ENCODE measurements at regions not wholly inside any gene's neighbourhood (a gene's known extent, or its start where the extent isn't known, plus 50 kb on each side); places are given as distances from the start of the nearest gene placed in this dataset.
"Not testable (repeated sequence)": the region's sequence is repeated elsewhere in the genome, so short reads cannot be mapped to it uniquely, and the experiment has no call there.

DNA sequence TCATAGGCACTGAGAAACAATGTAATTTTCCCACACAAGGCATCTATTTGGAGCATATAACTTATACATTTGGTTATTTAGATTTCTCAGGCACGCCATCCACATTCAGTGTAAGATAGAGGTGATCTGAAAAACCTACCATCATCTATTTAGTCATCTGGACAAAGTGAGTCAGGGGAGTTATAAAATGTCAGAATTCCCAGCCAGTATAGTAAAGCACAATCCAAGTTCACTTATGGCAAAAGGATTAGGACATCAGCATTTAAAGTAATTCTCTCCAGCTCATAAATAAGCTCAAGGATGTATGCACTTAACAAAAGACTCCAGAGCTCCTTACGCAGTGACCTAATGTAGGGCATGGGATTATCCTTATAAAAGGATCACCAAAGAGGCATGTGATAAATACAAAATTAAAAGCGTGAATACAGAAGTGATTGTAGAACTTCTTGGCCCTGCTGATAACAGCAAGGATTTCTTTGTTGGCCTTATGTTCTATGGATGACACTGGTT, 65.3 kb upstream of the DCLK2 start:
- no peak for TF ChIP-seq EZH2phosphoT487 (IDR thresholded peaks at IDR 0.05; ENCODE audit: borderline replicate concordance)
- TF ChIP-seq, protein P1, sequence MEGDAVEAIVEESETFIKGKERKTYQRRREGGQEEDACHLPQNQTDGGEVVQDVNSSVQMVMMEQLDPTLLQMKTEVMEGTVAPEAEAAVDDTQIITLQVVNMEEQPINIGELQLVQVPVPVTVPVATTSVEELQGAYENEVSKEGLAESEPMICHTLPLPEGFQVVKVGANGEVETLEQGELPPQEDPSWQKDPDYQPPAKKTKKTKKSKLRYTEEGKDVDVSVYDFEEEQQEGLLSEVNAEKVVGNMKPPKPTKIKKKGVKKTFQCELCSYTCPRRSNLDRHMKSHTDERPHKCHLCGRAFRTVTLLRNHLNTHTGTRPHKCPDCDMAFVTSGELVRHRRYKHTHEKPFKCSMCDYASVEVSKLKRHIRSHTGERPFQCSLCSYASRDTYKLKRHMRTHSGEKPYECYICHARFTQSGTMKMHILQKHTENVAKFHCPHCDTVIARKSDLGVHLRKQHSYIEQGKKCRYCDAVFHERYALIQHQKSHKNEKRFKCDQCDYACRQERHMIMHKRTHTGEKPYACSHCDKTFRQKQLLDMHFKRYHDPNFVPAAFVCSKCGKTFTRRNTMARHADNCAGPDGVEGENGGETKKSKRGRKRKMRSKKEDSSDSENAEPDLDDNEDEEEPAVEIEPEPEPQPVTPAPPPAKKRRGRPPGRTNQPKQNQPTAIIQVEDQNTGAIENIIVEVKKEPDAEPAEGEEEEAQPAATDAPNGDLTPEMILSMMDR (conservative IDR thresholded peaks at IDR 0.05; ENCODE audit: low read length), result no peak
- H2AFZ ChIP-seq (ENCODE audit: low read length), result no peak overlapping the region
- no peaks in the 10 kb centered on the region for H3K9me3 ChIP-seq (ENCODE audit: insufficient read depth, low read depth, low read length)
- H3K9me2 ChIP-seq (replicated peaks; ENCODE audit: low read depth, low read length), result no peaks in the 10 kb centered on the region
- no peak overlapping the region for H3K4me3 ChIP-seq (ENCODE audit: low read length, poor library complexity, severe bottlenecking)
- H3K9ac ChIP-seq (ENCODE audit: low read depth, low read length, poor library complexity, severe bottlenecking), result no peak overlapping the region
- no peaks in the 10 kb centered on the region for H3K4me1 ChIP-seq (ENCODE audit: insufficient read depth, low read length, poor library complexity, severe bottlenecking)
- no peak overlapping the region for H3K4me2 ChIP-seq (ENCODE audit: low read depth, low read length, poor library complexity, severe bottlenecking)
- no peaks in the 10 kb centered on the region for H3K79me2 ChIP-seq (ENCODE audit: insufficient read depth, low read length)
- no peaks in the 10 kb centered on the region for H3F3A ChIP-seq (ENCODE audit: low read depth)
- no peaks in the 10 kb centered on the region for H3K27me3 ChIP-seq (ENCODE audit: insufficient read depth, low read length, poor library complexity, severe bottlenecking)
- H4K20me1 ChIP-seq (ENCODE audit: insufficient read depth, low read length, poor library complexity, severe bottlenecking), result no peaks in the 10 kb centered on the region
- H3K36me3 ChIP-seq (ENCODE audit: insufficient read depth, low read length), result no peaks in the 10 kb centered on the region

DNA sequence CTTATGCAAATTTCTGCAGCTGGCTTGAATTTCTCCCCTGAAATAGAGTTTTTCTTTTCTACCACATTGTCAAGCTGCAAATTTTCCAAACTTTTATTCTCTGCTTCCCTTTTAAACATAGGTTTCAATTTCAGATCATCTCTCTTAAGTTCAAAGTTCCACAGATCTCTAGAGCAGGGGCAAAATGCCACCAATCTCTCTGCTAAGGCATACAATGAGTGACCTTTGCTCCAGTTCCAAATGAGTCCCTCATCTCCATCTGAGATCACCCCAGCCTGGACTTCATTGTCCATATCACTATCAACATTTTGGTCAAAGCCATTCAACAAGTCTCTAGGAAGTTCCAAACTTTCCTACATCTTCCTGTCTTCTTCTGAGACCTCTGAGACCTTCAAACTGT, 62.3 kb upstream of the DCLK2 start:
- not testable (repeated sequence) for H3K36me3 ChIP-seq (ENCODE audit: insufficient read depth, low read length); H3K9me2 ChIP-seq (replicated peaks; ENCODE audit: low read depth, low read length); H3K4me3 ChIP-seq (ENCODE audit: low read length, poor library complexity, severe bottlenecking); H3K9me3 ChIP-seq (ENCODE audit: insufficient read depth, low read depth, low read length); H3F3A ChIP-seq (ENCODE audit: low read depth); H3K4me2 ChIP-seq (ENCODE audit: low read depth, low read length, poor library complexity, severe bottlenecking); H3K9ac ChIP-seq (ENCODE audit: low read depth, low read length, poor library complexity, severe bottlenecking); H3K79me2 ChIP-seq (ENCODE audit: insufficient read depth, low read length); H3K4me1 ChIP-seq (ENCODE audit: insufficient read depth, low read length, poor library complexity, severe bottlenecking); H4K20me1 ChIP-seq (ENCODE audit: insufficient read depth, low read length, poor library complexity, severe bottlenecking); H2AFZ ChIP-seq (ENCODE audit: low read length); H3K27me3 ChIP-seq (ENCODE audit: insufficient read depth, low read length, poor library complexity, severe bottlenecking)

DNA sequence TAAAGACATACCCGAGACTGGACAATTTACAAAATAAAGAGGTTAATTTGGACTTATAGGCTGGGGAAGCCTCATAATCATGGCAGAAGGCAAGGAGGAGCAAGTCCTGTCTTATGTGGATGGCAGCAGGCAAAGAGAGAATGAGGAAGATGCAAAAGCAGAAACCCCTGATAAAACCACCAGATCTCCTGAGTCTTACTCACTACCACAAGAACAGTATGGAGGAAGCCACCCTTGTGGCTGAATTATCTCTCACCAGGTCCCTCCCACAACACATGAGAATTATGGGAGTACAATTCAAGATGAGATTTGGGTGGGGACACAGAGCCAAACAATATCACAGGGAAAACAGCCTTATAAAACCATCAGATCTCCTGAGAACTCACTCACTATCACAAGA, 61.6 kb upstream of the DCLK2 start:
- H3F3A ChIP-seq (ENCODE audit: low read depth); H3K36me3 ChIP-seq (ENCODE audit: insufficient read depth, low read length); H2AFZ ChIP-seq (ENCODE audit: low read length); H3K4me1 ChIP-seq (ENCODE audit: insufficient read depth, low read length, poor library complexity, severe bottlenecking); H3K9ac ChIP-seq (ENCODE audit: low read depth, low read length, poor library complexity, severe bottlenecking); H3K4me2 ChIP-seq (ENCODE audit: low read depth, low read length, poor library complexity, severe bottlenecking); H3K9me2 ChIP-seq (replicated peaks; ENCODE audit: low read depth, low read length); H4K20me1 ChIP-seq (ENCODE audit: insufficient read depth, low read length, poor library complexity, severe bottlenecking); H3K4me3 ChIP-seq (ENCODE audit: low read length, poor library complexity, severe bottlenecking); H3K27me3 ChIP-seq (ENCODE audit: insufficient read depth, low read length, poor library complexity, severe bottlenecking); H3K9me3 ChIP-seq (ENCODE audit: insufficient read depth, low read depth, low read length); H3K79me2 ChIP-seq (ENCODE audit: insufficient read depth, low read length): not testable (repeated sequence)

DNA sequence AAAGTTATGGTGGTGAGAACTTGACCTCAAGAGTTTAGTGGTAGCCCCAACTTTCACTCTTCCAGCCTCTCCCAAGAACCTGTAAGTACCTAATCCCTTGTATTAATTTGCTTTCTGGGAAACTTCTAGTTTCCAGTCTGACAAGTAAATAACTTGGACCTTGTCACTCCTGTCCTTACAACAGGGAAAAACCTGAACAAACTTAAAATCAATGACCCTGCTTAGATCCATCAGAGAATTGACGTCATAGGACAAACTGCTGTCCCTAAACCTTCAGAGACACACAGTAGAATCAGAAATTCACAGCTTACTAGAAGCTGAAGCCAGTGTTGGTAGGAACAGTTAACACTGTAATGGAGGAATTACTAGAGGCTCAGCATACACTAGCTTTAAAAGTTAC, 60.0 kb upstream of the DCLK2 start:
- TF ChIP-seq EZH2phosphoT487 (IDR thresholded peaks at IDR 0.05; ENCODE audit: borderline replicate concordance), result no peak
- Histone ChIP-seq H4K20me1 (ENCODE audit: insufficient read depth, low read length, poor library complexity, severe bottlenecking) (no peaks in the 10 kb centered on the region), H3K36me3 (ENCODE audit: insufficient read depth, low read length) (no peaks in the 10 kb centered on the region)

DNA sequence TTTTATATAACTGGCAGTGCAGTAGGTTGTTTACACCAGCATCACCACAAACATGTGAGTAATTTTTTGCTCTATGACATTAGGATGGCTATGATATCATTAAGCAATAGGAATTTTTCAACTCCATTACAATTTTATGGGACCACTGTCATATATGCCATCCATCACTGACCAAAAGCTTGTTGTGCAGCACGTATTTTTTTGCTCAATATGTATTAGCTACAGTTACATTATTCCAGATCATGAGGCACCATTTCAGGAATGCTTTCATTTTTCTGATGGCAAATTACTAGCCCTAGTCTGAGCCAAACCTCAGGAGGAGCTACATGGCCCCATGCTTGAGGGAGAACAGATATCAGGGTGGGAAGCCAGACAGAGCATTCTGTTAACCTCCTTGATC, 56.8 kb upstream of the DCLK2 start:
- Histone ChIP-seq H4K20me1 (ENCODE audit: insufficient read depth, low read length, poor library complexity, severe bottlenecking) (no peaks in the 10 kb centered on the region), H3K4me1 (ENCODE audit: insufficient read depth, low read length, poor library complexity, severe bottlenecking) (no peaks in the 10 kb centered on the region), H3K27me3 (ENCODE audit: insufficient read depth, low read length, poor library complexity, severe bottlenecking) (no peaks in the 10 kb centered on the region), H3F3A (ENCODE audit: low read depth) (no peaks in the 10 kb centered on the region), H3K79me2 (ENCODE audit: insufficient read depth, low read length) (no peaks in the 10 kb centered on the region), H3K9me2 (replicated peaks; ENCODE audit: low read depth, low read length) (no peaks in the 10 kb centered on the region), H2AFZ (ENCODE audit: low read length) (no peak overlapping the region), H3K9ac (ENCODE audit: low read depth, low read length, poor library complexity, severe bottlenecking) (no peak overlapping the region), H3K4me2 (ENCODE audit: low read depth, low read length, poor library complexity, severe bottlenecking) (no peak overlapping the region), H3K36me3 (ENCODE audit: insufficient read depth, low read length) (no peaks in the 10 kb centered on the region), H3K4me3 (ENCODE audit: low read length, poor library complexity, severe bottlenecking) (no peak overlapping the region), H3K9me3 (ENCODE audit: insufficient read depth, low read depth, low read length) (no peaks in the 10 kb centered on the region)
- TF ChIP-seq, protein P1 (conservative IDR thresholded peaks at IDR 0.05; ENCODE audit: low read length), result no peak
- TF ChIP-seq EZH2phosphoT487 (IDR thresholded peaks at IDR 0.05; ENCODE audit: borderline replicate concordance), result no peak

More for the DNA sequence above, 60.0 kb upstream of the DCLK2 start:
- no peak overlapping the region for H3K4me3 ChIP-seq (ENCODE audit: low read length, poor library complexity, severe bottlenecking)
- no peak overlapping the region for H3K4me2 ChIP-seq (ENCODE audit: low read depth, low read length, poor library complexity, severe bottlenecking)
- H3K9ac ChIP-seq (ENCODE audit: low read depth, low read length, poor library complexity, severe bottlenecking), result no peak overlapping the region
- no peak overlapping the region for H2AFZ ChIP-seq (ENCODE audit: low read length)
- no peaks in the 10 kb centered on the region for H3F3A ChIP-seq (ENCODE audit: low read depth)
- H3K79me2 ChIP-seq (ENCODE audit: insufficient read depth, low read length), result no peaks in the 10 kb centered on the region
- no peaks in the 10 kb centered on the region for H3K9me2 ChIP-seq (replicated peaks; ENCODE audit: low read depth, low read length)
- H3K4me1 ChIP-seq (ENCODE audit: insufficient read depth, low read length, poor library complexity, severe bottlenecking), result no peaks in the 10 kb centered on the region
- no peaks in the 10 kb centered on the region for H3K9me3 ChIP-seq (ENCODE audit: insufficient read depth, low read depth, low read length)
- H3K27me3 ChIP-seq (ENCODE audit: insufficient read depth, low read length, poor library complexity, severe bottlenecking), result no peaks in the 10 kb centered on the region
